Endothelial cell of umbilical vein (primary cell): ENCODE measurements at regions not wholly inside any gene's neighbourhood (a gene's known extent, or its start where the extent isn't known, plus 50 kb on each side); places are given as distances from the start of the nearest gene placed in this dataset.

Source experiments
- BruUV-seq: library from RNA; stranded (reverse); fragments of 400-500 nt; replicated peaks from 2 replicates; lab custom pipeline; 2021; lab: Mats Ljungman, UMichigan
- CTCF ChIA-PET: fragments of 300-600, 350-600 bp; sonication (Branson Sonifier 250); formaldehyde crosslinking; loops from one replicate; lab custom pipeline; 2021; ENCODE audit warnings: antibody characterized with exemption, inconsistent platforms; lab: Charles Lee
- POLR2A ChIA-PET: fragments of 300-600, 350-600 bp; sonication (Branson Sonifier 250); formaldehyde crosslinking; loops from one replicate; lab custom pipeline; 2021; ENCODE audit warnings: antibody characterized with exemption, inconsistent platforms; lab: Charles Lee
- DNase-seq: peaks from one replicate; pipeline ENCODE4 v3.0.0-alpha.2; 2011; ENCODE audit warnings: low read depth, low spot score
- FAIRE-seq: peaks from 2 replicates; lab custom pipeline; 2011; peaks lifted over from hg19 to GRCh38; lab: Jason Lieb, UNC
- H2AFZ ChIP-seq: 2 replicates; pipeline ENCODE4 v1.6.0; 2012; ENCODE audit warnings: low read depth, low read length, control low read depth, inconsistent platforms
- H3K27ac ChIP-seq: 2 replicates; pipeline ENCODE4 v1.5.1; 2011; ENCODE audit warnings: low read depth, mild to moderate bottlenecking, control low read depth, low read length, moderate library complexity; ENCODE audit not compliant: insufficient read depth
- H3K27me3 ChIP-seq, 2 experiments: 2 replicates each; pipeline versions ENCODE4 v1.6.0 to v1.6.1; 2011; ENCODE audit warnings: low read length in 2 of 2, mixed read lengths in 1 of 2; ENCODE audit not compliant: control insufficient read depth in 2 of 2, insufficient read depth in 2 of 2
- H3K36me3 ChIP-seq, 2 experiments: 2 replicates in 1 of 2; 3 replicates in 1 of 2; pipeline ENCODE4 v1.5.1; 2011; ENCODE audit warnings: low read length in 2 of 2, mild to moderate bottlenecking in 1 of 2, moderate library complexity in 1 of 2; ENCODE audit not compliant: control insufficient read depth in 2 of 2, insufficient read depth in 2 of 2; ENCODE audit errors: extremely low read depth in 1 of 2
- H3K4me1 ChIP-seq: 3 replicates; pipeline ENCODE4 v1.5.1; 2011; ENCODE audit warnings: mild to moderate bottlenecking, low read length; ENCODE audit not compliant: control insufficient read depth, insufficient read depth; ENCODE audit errors: extremely low read depth
- H3K4me2 ChIP-seq: 2 replicates; pipeline ENCODE4 v1.6.1; 2011; ENCODE audit warnings: low read length, control low read depth, mixed read lengths; ENCODE audit not compliant: insufficient read depth
- H3K4me3 ChIP-seq, 3 experiments: fragments of 200-600 bp in 1 of 3; sonication (generic), shearing (Covaris generic) in 1 of 3; replicated peaks in 1 of 3; 2 replicates each; pipeline ENCODE4 v1.5.1; 2011 to 2016; ENCODE audit warnings: control low read depth in 3 of 3, low read length in 3 of 3, mild to moderate bottlenecking in 2 of 3, inconsistent platforms in 1 of 3, low read depth in 1 of 3, moderate library complexity in 1 of 3; ENCODE audit not compliant: insufficient read depth in 1 of 3
- H3K79me2 ChIP-seq: 2 replicates; pipeline ENCODE4 v1.6.0; 2012; ENCODE audit warnings: low read length, inconsistent platforms; ENCODE audit not compliant: control insufficient read depth, insufficient read depth
- H3K9ac ChIP-seq: replicated peaks from 2 replicates; pipeline ENCODE3; 2011; ENCODE audit warnings: low read length, control low read depth; ENCODE audit not compliant: insufficient read depth; ENCODE audit errors: extremely low read depth
- H3K9me1 ChIP-seq: replicated peaks from 3 replicates; pipeline ENCODE4 v1.6.0; 2011; ENCODE audit warnings: mild to moderate bottlenecking, low read length; ENCODE audit not compliant: control insufficient read depth, insufficient read depth; ENCODE audit errors: extremely low read depth
- H3K9me3 ChIP-seq: replicated peaks from 2 replicates; pipeline ENCODE4 v1.5.1; 2012; ENCODE audit warnings: low read length, inconsistent platforms; ENCODE audit not compliant: control insufficient read depth, insufficient read depth
- H4K20me1 ChIP-seq: replicated peaks from 2 replicates; pipeline ENCODE3; 2011; ENCODE audit warnings: mild to moderate bottlenecking, low read length; ENCODE audit not compliant: control insufficient read depth, insufficient read depth; ENCODE audit errors: extremely low read depth
- EZH2 ChIP-seq: IDR thresholded peaks from 2 replicates; pipeline ENCODE4 v1.6.1; 2012; ENCODE audit warnings: borderline replicate concordance, low read depth, mild to moderate bottlenecking, moderate library complexity, low read length, inconsistent platforms; ENCODE audit not compliant: severe bottlenecking
- FOS ChIP-seq: IDR thresholded peaks from 2 replicates; pipeline ENCODE4 v1.6.1; 2011; ENCODE audit warnings: mild to moderate bottlenecking, low read length, moderate library complexity, borderline replicate concordance; ENCODE audit not compliant: insufficient read depth
- GATA2 ChIP-seq: IDR thresholded peaks from 2 replicates; pipeline ENCODE4 v1.7.0; 2011; ENCODE audit warnings: low read depth, mild to moderate bottlenecking, moderate library complexity, mixed read lengths, low read length; ENCODE audit not compliant: insufficient read length, insufficient read depth
- JUN ChIP-seq: IDR thresholded peaks from 2 replicates; pipeline ENCODE4 v1.6.1; 2011; ENCODE audit warnings: borderline replicate concordance, low read depth; ENCODE audit not compliant: insufficient read length, insufficient read depth
- MYC ChIP-seq: IDR thresholded peaks from one replicate; pipeline ENCODE4 v1.6.1; 2011; ENCODE audit warnings: mild to moderate bottlenecking, low read depth, low read length
- POLR2A ChIP-seq: IDR thresholded peaks from 2 replicates; pipeline ENCODE4 v1.6.1; 2012; ENCODE audit warnings: low read depth, mild to moderate bottlenecking, control low read depth, low read length
- POLR2AphosphoS5 ChIP-seq: IDR thresholded peaks from 2 replicates; pipeline ENCODE4 v1.6.1; 2012; ENCODE audit warnings: low read depth, mild to moderate bottlenecking, control low read depth, low read length, moderate library complexity; ENCODE audit not compliant: insufficient read depth
- dilution Hi-C: fragments of 300-500 bp; cut with MboI; formaldehyde crosslinking; loops from one replicate; pipeline ENCODE4 v1.15.0; 2019; ENCODE audit warnings: low sequenced_read_pairs; ENCODE audit not compliant: extremely low pct_ligation_motif_present
- intact Hi-C: fragments of 100-400 bp; cut with micrococcal nuclease; formaldehyde crosslinking; loops from one replicate; pipeline ENCODE4 v1.10.0; 2022
- TF ChIP-seq, protein P1 (sequence below): IDR thresholded peaks from 2 replicates; pipeline ENCODE4 v1.6.1; 2011; ENCODE audit not compliant: insufficient read depth, insufficient read length
- TF ChIP-seq, protein P2 (sequence below), 2 donors: IDR thresholded peaks; 1 replicate in 1 of 2; 2 replicates in 1 of 2; pipeline ENCODE4 v1.5.1; 2011; ENCODE audit warnings: low read length in 2 of 2, mild to moderate bottlenecking in 2 of 2, moderate library complexity in 2 of 2, control low read depth in 1 of 2, inconsistent platforms in 1 of 2, low read depth in 1 of 2; ENCODE audit not compliant: insufficient read depth in 1 of 2; ENCODE audit errors: extremely low read depth in 1 of 2

DNA sequence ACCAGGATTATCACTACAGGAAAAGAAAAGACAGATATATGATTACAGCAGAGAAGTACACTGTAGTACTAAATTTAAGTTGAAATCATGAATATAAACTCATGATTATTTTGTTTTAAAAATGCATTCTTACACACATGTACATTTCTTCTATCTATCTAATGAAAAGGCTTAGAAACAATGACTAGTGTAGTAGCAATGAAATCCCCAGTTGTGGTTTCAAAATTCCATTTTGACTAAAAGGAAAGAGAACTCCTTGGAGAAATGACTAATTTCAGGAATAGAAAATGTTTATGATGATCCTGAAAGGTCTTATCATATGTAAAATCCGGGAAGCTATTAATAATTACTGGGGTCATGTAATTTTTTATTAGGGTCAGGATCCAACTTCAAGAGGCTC is 195.0 kb upstream of the STARD13 start:
- Histone ChIP-seq H3K4me2 (no peak overlapping the region), H4K20me1 (no peaks in the 10 kb centered on the region), H3K9me3 (peaks cover 12% of the 10 kb centered on the region), H3K27ac (no peak overlapping the region), H3K9ac (no peak overlapping the region), H2AFZ (no peak overlapping the region), H3K9me1 (no peaks in the 10 kb centered on the region), H3K27me3 (no peaks in the 10 kb centered on the region), H3K4me1 (no peaks in the 10 kb centered on the region), H3K79me2 (no peaks in the 10 kb centered on the region), H3K36me3 (no peaks in the 10 kb centered on the region), H3K4me3 (no peak overlapping the region)
- BruUV-seq = no TSS peak
- dilution Hi-C loops (no loop called here), intact Hi-C loops (no loop called here)
- FAIRE-seq (no peak), DNase-seq (no peak)
- POLR2A ChIA-PET = no interaction called here
- CTCF ChIA-PET = no interaction called here
- TF ChIP-seq EZH2 (no peak), POLR2AphosphoS5 (no peak), FOS (no peak), MYC (no peak), GATA2 (no peak), POLR2A (no peak), JUN (no peak)
- TF ChIP-seq, protein P1, sequence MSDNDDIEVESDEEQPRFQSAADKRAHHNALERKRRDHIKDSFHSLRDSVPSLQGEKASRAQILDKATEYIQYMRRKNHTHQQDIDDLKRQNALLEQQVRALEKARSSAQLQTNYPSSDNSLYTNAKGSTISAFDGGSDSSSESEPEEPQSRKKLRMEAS = no peak
- TF ChIP-seq, protein P2, sequence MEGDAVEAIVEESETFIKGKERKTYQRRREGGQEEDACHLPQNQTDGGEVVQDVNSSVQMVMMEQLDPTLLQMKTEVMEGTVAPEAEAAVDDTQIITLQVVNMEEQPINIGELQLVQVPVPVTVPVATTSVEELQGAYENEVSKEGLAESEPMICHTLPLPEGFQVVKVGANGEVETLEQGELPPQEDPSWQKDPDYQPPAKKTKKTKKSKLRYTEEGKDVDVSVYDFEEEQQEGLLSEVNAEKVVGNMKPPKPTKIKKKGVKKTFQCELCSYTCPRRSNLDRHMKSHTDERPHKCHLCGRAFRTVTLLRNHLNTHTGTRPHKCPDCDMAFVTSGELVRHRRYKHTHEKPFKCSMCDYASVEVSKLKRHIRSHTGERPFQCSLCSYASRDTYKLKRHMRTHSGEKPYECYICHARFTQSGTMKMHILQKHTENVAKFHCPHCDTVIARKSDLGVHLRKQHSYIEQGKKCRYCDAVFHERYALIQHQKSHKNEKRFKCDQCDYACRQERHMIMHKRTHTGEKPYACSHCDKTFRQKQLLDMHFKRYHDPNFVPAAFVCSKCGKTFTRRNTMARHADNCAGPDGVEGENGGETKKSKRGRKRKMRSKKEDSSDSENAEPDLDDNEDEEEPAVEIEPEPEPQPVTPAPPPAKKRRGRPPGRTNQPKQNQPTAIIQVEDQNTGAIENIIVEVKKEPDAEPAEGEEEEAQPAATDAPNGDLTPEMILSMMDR (IDR thresholded peaks at IDR 0.05; ENCODE audit: extremely low read depth in 1 of 2, insufficient read depth in 1 of 2, low read depth in 1 of 2, low read length in 2 of 2) = no peak
